GM12891 (cell line): ENCODE measurements at regions not wholly inside any gene's neighbourhood (a gene's known extent, or its start where the extent isn't known, plus 50 kb on each side); places are given as distances from the start of the nearest gene placed in this dataset.

Experiments
- POLR2A ChIP-seq: IDR thresholded peaks from 2 replicates; pipeline ENCODE4 v1.6.1; 2011; ENCODE audit warnings: low read depth, low read length, control low read depth
- POLR2AphosphoS5 ChIP-seq: IDR thresholded peaks from 2 replicates; pipeline ENCODE4 v1.6.1; 2011; ENCODE audit warnings: low read depth, low read length, control low read depth
- POU2F2 ChIP-seq: IDR thresholded peaks from 2 replicates; pipeline ENCODE4 v1.6.1; 2011; ENCODE audit warnings: low read depth, mild to moderate bottlenecking, control low read depth, low read length, moderate library complexity
- SPI1 ChIP-seq: IDR thresholded peaks from 2 replicates; pipeline ENCODE4 v1.6.1; 2011; ENCODE audit warnings: low read depth, low read length, control low read depth
- TAF1 ChIP-seq: IDR thresholded peaks from 2 replicates; pipeline ENCODE4 v1.6.1; 2011; ENCODE audit warnings: low read depth, low read length, control low read depth

- no peak for TF ChIP-seq POLR2AphosphoS5
- no peak for TF ChIP-seq POLR2A
- no peak for TF ChIP-seq SPI1
- no peak for TF ChIP-seq TAF1
- TF ChIP-seq POU2F2, result no peak
Observed at GRCh38 chr12:92341065-92341668, 195.5 kb upstream of the BTG1 start.
